ENCODE measurements at regions not wholly inside any gene's neighbourhood (a gene's known extent, or its start where the extent isn't known, plus 50 kb on each side); places are given as distances from the start of the nearest gene placed in this dataset.
A peak's percentile ranks its signal among the peaks of the same experiment; 100 is the strongest.

GRCh38 chr2:78301166-78301789 is 724.2 kb upstream of the REG3G start:
- no peak for DNase-seq
- no peaks in the 10 kb centered on the region for H3K27me3 Mint-ChIP-seq (ENCODE audit: insufficient read depth)
- H3K27ac Mint-ChIP-seq, result no peak overlapping the region
- H3K9me3 ChIP-seq (ENCODE audit: control insufficient read depth, low read length), result no peaks in the 10 kb centered on the region
- H3K4me3 Mint-ChIP-seq, result no peak overlapping the region
- TF ChIP-seq CTCF (conservative IDR thresholded peaks at IDR 0.05), result no peak
- H3K27me3 ChIP-seq (ENCODE audit: control insufficient read depth, insufficient read depth, low read length, poor library complexity, severe bottlenecking), result no peaks in the 10 kb centered on the region
- H3K36me3 Mint-ChIP-seq (ENCODE audit: low read depth), result no peaks in the 10 kb centered on the region
- no peak overlapping the region for H3K4me3 ChIP-seq (ENCODE audit: low read length)
- peaks cover 5% of the 10 kb centered on the region for H3K4me1 Mint-ChIP-seq
- no peak overlapping the region for H3K9ac ChIP-seq (ENCODE audit: extremely low read depth, low read length, poor library complexity, severe bottlenecking)
- no peaks in the 10 kb centered on the region for H3K4me1 ChIP-seq (ENCODE audit: control insufficient read depth, insufficient read depth, low read length)
- no peaks in the 10 kb centered on the region for H3K9me3 Mint-ChIP-seq
- H3K27ac ChIP-seq (ENCODE audit: low read depth, low read length), result no peak overlapping the region
- H3K36me3 ChIP-seq (ENCODE audit: control insufficient read depth, insufficient read depth, low read length), result no peaks in the 10 kb centered on the region
- WGBS, 2 experiments (ENCODE audit: insufficient coverage in 1 of 2, insufficient read length in 1 of 2), result 82 to 83% methylated on average over 2 to 6 of the region's 6 CpGs

GRCh38 chr2:78304678-78305077 is 720.8 kb upstream of the REG3G start:
- peaks cover 11% of the 10 kb centered on the region for H3K4me1 Mint-ChIP-seq
- H3K4me1 ChIP-seq (ENCODE audit: control insufficient read depth, insufficient read depth, low read length), result no peaks in the 10 kb centered on the region
- 14 to 35% methylated on average over 1 of the region's 1 CpG for WGBS, 2 experiments (ENCODE audit: insufficient coverage in 1 of 2, insufficient read length in 1 of 2)
- H3K9me3 Mint-ChIP-seq, result no peaks in the 10 kb centered on the region
- no peak for DNase-seq
- TF ChIP-seq CTCF (conservative IDR thresholded peaks at IDR 0.05), result no peak
- no peak overlapping the region for H3K9ac ChIP-seq (ENCODE audit: extremely low read depth, low read length, poor library complexity, severe bottlenecking)
- peak overlapping the region; percentile 53 for H3K27ac Mint-ChIP-seq
- no peaks in the 10 kb centered on the region for H3K36me3 Mint-ChIP-seq (ENCODE audit: low read depth)
- peak overlapping the region; percentile 87 for H3K27ac ChIP-seq (ENCODE audit: low read depth, low read length)
- H3K36me3 ChIP-seq (ENCODE audit: control insufficient read depth, insufficient read depth, low read length), result no peaks in the 10 kb centered on the region
- H3K27me3 ChIP-seq (ENCODE audit: control insufficient read depth, insufficient read depth, low read length, poor library complexity, severe bottlenecking), result no peaks in the 10 kb centered on the region
- no peaks in the 10 kb centered on the region for H3K9me3 ChIP-seq (ENCODE audit: control insufficient read depth, low read length)
- H3K4me3 Mint-ChIP-seq, result no peak overlapping the region
- H3K4me3 ChIP-seq (ENCODE audit: low read length), result no peak overlapping the region
- no peaks in the 10 kb centered on the region for H3K27me3 Mint-ChIP-seq (ENCODE audit: insufficient read depth)

- no peak overlapping the region for H3K9ac ChIP-seq (ENCODE audit: extremely low read depth, low read length, poor library complexity, severe bottlenecking)
- H3K36me3 ChIP-seq (ENCODE audit: control insufficient read depth, insufficient read depth, low read length), result no peaks in the 10 kb centered on the region
- no peak overlapping the region for H3K27ac ChIP-seq (ENCODE audit: low read depth, low read length)
- TF ChIP-seq CTCF (conservative IDR thresholded peaks at IDR 0.05), result no peak
- Mint-ChIP-seq H3K4me3 (no peak overlapping the region), H3K4me1 (peaks cover 10% of the 10 kb centered on the region), H3K27ac (no peak overlapping the region), H3K27me3 (ENCODE audit: insufficient read depth) (no peaks in the 10 kb centered on the region), H3K36me3 (ENCODE audit: low read depth) (no peaks in the 10 kb centered on the region), H3K9me3 (no peaks in the 10 kb centered on the region)
- 69 to 77% methylated on average over 2 to 3 of the region's 3 CpGs for WGBS, 2 experiments (ENCODE audit: insufficient coverage in 1 of 2, insufficient read length in 1 of 2)
- no peaks in the 10 kb centered on the region for H3K9me3 ChIP-seq (ENCODE audit: control insufficient read depth, low read length)
- H3K27me3 ChIP-seq (ENCODE audit: control insufficient read depth, insufficient read depth, low read length, poor library complexity, severe bottlenecking), result no peaks in the 10 kb centered on the region
- H3K4me3 ChIP-seq (ENCODE audit: low read length), result no peak overlapping the region
- no peak for DNase-seq
- no peaks in the 10 kb centered on the region for H3K4me1 ChIP-seq (ENCODE audit: control insufficient read depth, insufficient read depth, low read length)
These were observed 716.0 kb upstream of the REG3G start for GRCh38 chr2:78309460-78309859.
